Small intestine (tissue), 7 donors: ENCODE measurements at regions not wholly inside any gene's neighbourhood (a gene's known extent, or its start where the extent isn't known, plus 50 kb on each side); places are given as distances from the start of the nearest gene placed in this dataset.
A peak's percentile ranks its signal among the peaks of the same experiment; 100 is the strongest.

Source experiments
- DNase-seq, 2 donors: peaks; one replicate each; pipeline versions ENCODE4 v3.0.0 to v3.0.0-alpha.2; 2013
- FAIRE-seq: peaks from 2 replicates; lab custom pipeline; 2012; peaks lifted over from hg19 to GRCh38; lab: Jason Lieb, UNC
- H3K27ac ChIP-seq, 3 donors: one replicate each; pipeline ENCODE4 v1.5.1; 2013; ENCODE audit warnings: low read length in 2 of 3, mild to moderate bottlenecking in 2 of 3, control low read depth in 1 of 3, inconsistent platforms in 1 of 3, low read depth in 1 of 3, moderate library complexity in 1 of 3
- H3K27me3 ChIP-seq, 3 donors: one replicate each; pipeline ENCODE4 v1.6.1; 2013; ENCODE audit warnings: low read length in 3 of 3, inconsistent platforms in 1 of 3; ENCODE audit not compliant: control insufficient read depth in 3 of 3, insufficient read depth in 3 of 3
- H3K36me3 ChIP-seq, 3 donors: one replicate each; pipeline ENCODE4 v1.6.1; 2013; ENCODE audit warnings: low read length in 3 of 3, inconsistent platforms in 1 of 3, low read depth in 1 of 3, mild to moderate bottlenecking in 1 of 3, moderate library complexity in 1 of 3; ENCODE audit not compliant: control insufficient read depth in 3 of 3, insufficient read depth in 2 of 3
- H3K4me1 ChIP-seq, 3 donors: one replicate each; pipeline ENCODE4 v1.6.1; 2013; ENCODE audit warnings: low read length in 2 of 3, inconsistent platforms in 1 of 3, low read depth in 1 of 3, mild to moderate bottlenecking in 1 of 3, moderate library complexity in 1 of 3; ENCODE audit not compliant: control insufficient read depth in 3 of 3, insufficient read depth in 2 of 3
- H3K4me3 ChIP-seq, 3 donors: one replicate each; pipeline ENCODE4 v1.5.1; 2013; ENCODE audit warnings: low read length in 3 of 3, control low read depth in 1 of 3, inconsistent platforms in 1 of 3, low read depth in 1 of 3, mild to moderate bottlenecking in 1 of 3, moderate library complexity in 1 of 3
- H3K9me3 ChIP-seq, 2 donors: one replicate each; pipeline ENCODE4 v1.6.1; 2013; ENCODE audit warnings: low read depth in 1 of 2, low read length in 1 of 2; ENCODE audit not compliant: control insufficient read depth in 2 of 2, insufficient read depth in 1 of 2
- WGBS, 3 donors: extraction: QIAGEN DNeasy Blood & Tissue Kit; methylation state at CpG; one replicate each; pipeline ENCODE4 v1.1.7; 2013; 5-methylcytosine and 5-hydroxymethylcytosine counted together
- donor health status: healthy with polysubstance abuse.
- donor health status: control.
- donor health status: control.
- donor health status: Bipolar disorder and iron deficiency.
- donor health status: healthy.

GRCh38 chr16:64017796-64018195 lies 1104.1 kb downstream of the CDH11 start:
- no peak overlapping the region for H3K27ac ChIP-seq
- no peaks in the 10 kb centered on the region for H3K4me1 ChIP-seq
- FAIRE-seq, result no peak

GRCh38 chr16:64013856-64014255 lies 1108.0 kb downstream of the CDH11 start:
- no peak for DNase-seq
- no peak for FAIRE-seq
- H3K4me1 ChIP-seq, result no peaks in the 10 kb centered on the region

More at GRCh38 chr16:64017796-64018195, 1104.1 kb downstream of the CDH11 start:
- WGBS, 3 donors, result 16 to 27% (median 23%) methylated on average over 1 of the region's 1 CpG
- DNase-seq, result no peak
- no peaks in the 10 kb centered on the region for H3K9me3 ChIP-seq
- no peak overlapping the region for H3K4me3 ChIP-seq
- H3K36me3 ChIP-seq, result no peaks in the 10 kb centered on the region
- no peaks in the 10 kb centered on the region for H3K27me3 ChIP-seq

GRCh38 chr16:64012166-64012565 lies 1109.7 kb downstream of the CDH11 start:
- no peaks in the 10 kb centered on the region for H3K4me1 ChIP-seq
- FAIRE-seq, result no peak

More at GRCh38 chr16:64013856-64014255, 1108.0 kb downstream of the CDH11 start:
- H3K36me3 ChIP-seq, result no peaks in the 10 kb centered on the region
- H3K27ac ChIP-seq, result no peak overlapping the region
- WGBS, 3 donors, result 66 to 88% (median 72%) methylated on average over 1 of the region's 1 CpG
- no peaks in the 10 kb centered on the region for H3K9me3 ChIP-seq
- no peak overlapping the region for H3K4me3 ChIP-seq
- H3K27me3 ChIP-seq, result no peaks in the 10 kb centered on the region

GRCh38 chr16:64011650-64012049 lies 1110.2 kb downstream of the CDH11 start:
- Histone ChIP-seq H3K4me1 (no peaks in the 10 kb centered on the region), H3K27me3 (no peaks in the 10 kb centered on the region), H3K36me3 (no peaks in the 10 kb centered on the region), H3K9me3 (no peaks in the 10 kb centered on the region), H3K27ac (no peak overlapping the region), H3K4me3 (no peak overlapping the region)
- no peak for DNase-seq
- FAIRE-seq, result no peak
- WGBS, 3 donors, result 73 to 87% (median 75%) methylated on average over 2 of the region's 2 CpGs

More at GRCh38 chr16:64012166-64012565, 1109.7 kb downstream of the CDH11 start:
- Histone ChIP-seq H3K9me3 (no peaks in the 10 kb centered on the region), H3K4me3 (no peak overlapping the region), H3K27me3 (no peaks in the 10 kb centered on the region), H3K27ac (no peak overlapping the region), H3K36me3 (no peaks in the 10 kb centered on the region)
- 67 to 74% (median 73%) methylated on average over 2 of the region's 2 CpGs for WGBS, 3 donors
- no peak for DNase-seq

GRCh38 chr16:64008131-64008530 lies 1113.7 kb downstream of the CDH11 start:
- H3K4me3 ChIP-seq, result no peak overlapping the region
- no peaks in the 10 kb centered on the region for H3K27me3 ChIP-seq
- FAIRE-seq (no peak), DNase-seq (no peak)
- 73 to 92% (median 82%) methylated on average over 2 of the region's 2 CpGs for WGBS, 3 donors
- H3K27ac ChIP-seq, result no peak overlapping the region
- H3K36me3 ChIP-seq, result no peaks in the 10 kb centered on the region
- no peaks in the 10 kb centered on the region for H3K9me3 ChIP-seq
- H3K4me1 ChIP-seq, result no peaks in the 10 kb centered on the region

- Histone ChIP-seq H3K4me3 (no peak overlapping the region), H3K36me3 (no peaks in the 10 kb centered on the region), H3K27ac (no peak overlapping the region), H3K4me1 (no peaks in the 10 kb centered on the region), H3K27me3 (no peaks in the 10 kb centered on the region), H3K9me3 (no peaks in the 10 kb centered on the region)
- no peak for DNase-seq
- 73 to 89% (median 84%) methylated on average over 1 of the region's 1 CpG for WGBS, 3 donors
- no peak for FAIRE-seq
Observed at GRCh38 chr16:64004116-64004515, 1117.7 kb downstream of the CDH11 start.

GRCh38 chr16:63995025-63995424 lies 1126.8 kb downstream of the CDH11 start:
- H3K27me3 ChIP-seq, result no peaks in the 10 kb centered on the region
- no peak overlapping the region for H3K27ac ChIP-seq
- WGBS, 3 donors, result 91 to 92% (median 92%) methylated on average over 8 of the region's 8 CpGs
- H3K36me3 ChIP-seq, result no peaks in the 10 kb centered on the region
- FAIRE-seq, result no peak
- H3K4me3 ChIP-seq, result no peak overlapping the region
- H3K4me1 ChIP-seq, result no peaks in the 10 kb centered on the region
- H3K9me3 ChIP-seq, result no peaks in the 10 kb centered on the region
- DNase-seq, result no peak

GRCh38 chr16:63983401-63983800 lies 1138.5 kb downstream of the CDH11 start:
- peak; percentile 4 to 16 for DNase-seq
- Histone ChIP-seq H3K4me1 (no peaks in the 10 kb centered on the region), H3K36me3 (no peaks in the 10 kb centered on the region), H3K27me3 (no peaks in the 10 kb centered on the region), H3K9me3 (no peaks in the 10 kb centered on the region), H3K4me3 (no peak overlapping the region), H3K27ac (no peak overlapping the region)
- WGBS, 3 donors, result 8 to 37% (median 22%) methylated on average over 2 of the region's 2 CpGs
- no peak for FAIRE-seq

- WGBS, 3 donors, result 45 to 50% (median 49%) methylated on average over 3 of the region's 3 CpGs
- Histone ChIP-seq H3K4me3 (no peak overlapping the region), H3K9me3 (no peaks in the 10 kb centered on the region), H3K4me1 (no peaks in the 10 kb centered on the region), H3K27me3 (no peaks in the 10 kb centered on the region), H3K27ac (no peak overlapping the region), H3K36me3 (no peaks in the 10 kb centered on the region)
- DNase-seq, result no peak
- FAIRE-seq, result no peak
Observed at GRCh38 chr16:63982741-63983140, 1139.1 kb downstream of the CDH11 start.
